Esophagus squamous epithelium (tissue), 5 donors: ENCODE measurements at regions not wholly inside any gene's neighbourhood (a gene's known extent, or its start where the extent isn't known, plus 50 kb on each side); places are given as distances from the start of the nearest gene placed in this dataset.

Source experiments
- DNase-seq: peaks from one replicate; lab custom pipeline; 2025; lab: John Stamatoyannopoulos, UW
- H3K27ac ChIP-seq, 4 donors: fragments of 200-600 bp; sonication (generic); one replicate each; pipeline ENCODE4 v1.5.1; 2016 to 2019; ENCODE audit warnings: mild to moderate bottlenecking in 1 of 4
- H3K27me3 ChIP-seq, 4 donors: fragments of 200-600 bp; sonication (generic); 1 replicate in 3 of 4; 2 replicates in 1 of 4; pipeline versions ENCODE4 v1.5.1 to v1.6.0; 2017 to 2021; ENCODE audit warnings: antibody characterized with exemption in 1 of 4
- H3K36me3 ChIP-seq, 3 donors: fragments of 200-600 bp; sonication (generic); one replicate each; pipeline ENCODE4 v1.5.1; 2016 to 2019
- H3K4me1 ChIP-seq, 3 donors: fragments of 200-600 bp; sonication (generic); one replicate each; pipeline ENCODE4 v1.5.1; 2017 to 2019
- H3K4me3 ChIP-seq, 4 donors: fragments of 200-600 bp; sonication (generic); 1 replicate in 3 of 4; 2 replicates in 1 of 4; pipeline ENCODE4 v1.5.1; 2016 to 2019; ENCODE audit warnings: mild to moderate bottlenecking in 2 of 4, moderate library complexity in 1 of 4
- H3K9me3 ChIP-seq, 3 donors: fragments of 200-600 bp; sonication (generic); one replicate each; pipeline ENCODE4 v1.5.1; 2016 to 2019
- POLR2A ChIP-seq, 4 donors: fragments of 450-650 bp; IDR thresholded peaks; one replicate each; pipeline ENCODE4 v1.6.1; 2017; ENCODE audit warnings: antibody characterized with exemption in 4 of 4, mild to moderate bottlenecking in 4 of 4, moderate library complexity in 3 of 4
- WGBS, 2 donors: methylation state at CpG; one replicate each; pipeline ENCODE4 v1.1.5; 2018; 5-methylcytosine and 5-hydroxymethylcytosine counted together
- intact Hi-C: fragments of 100-400 bp; cut with DNase I; formaldehyde crosslinking; loops from one replicate; pipeline ENCODE4 v1.15.0; 2022
- TF ChIP-seq, protein P1 (sequence below), 6 experiments: fragments of 450-650 bp in 4 of 6; fragments of 200-600 bp in 2 of 6; sonication (generic) in 2 of 6; IDR thresholded peaks; one replicate each; pipeline ENCODE4 v1.5.1; 2016 to 2019; ENCODE audit warnings: antibody characterized with exemption in 6 of 6, mild to moderate bottlenecking in 4 of 6, moderate library complexity in 4 of 6
- donor health status: DM: yes; HTN: yes; CAD: no.

- Histone ChIP-seq H3K4me3 (no peak overlapping the region), H3K4me1 (no peaks in the 10 kb centered on the region), H3K9me3 (peaks cover 0 to 10% (median 0%) of the 10 kb centered on the region in 3 donors), H3K27me3 (no peaks in the 10 kb centered on the region), H3K27ac (no peak overlapping the region), H3K36me3 (no peaks in the 10 kb centered on the region)
- TF ChIP-seq POLR2A (IDR thresholded peaks at IDR 0.05) = no peak
- TF ChIP-seq, protein P1, sequence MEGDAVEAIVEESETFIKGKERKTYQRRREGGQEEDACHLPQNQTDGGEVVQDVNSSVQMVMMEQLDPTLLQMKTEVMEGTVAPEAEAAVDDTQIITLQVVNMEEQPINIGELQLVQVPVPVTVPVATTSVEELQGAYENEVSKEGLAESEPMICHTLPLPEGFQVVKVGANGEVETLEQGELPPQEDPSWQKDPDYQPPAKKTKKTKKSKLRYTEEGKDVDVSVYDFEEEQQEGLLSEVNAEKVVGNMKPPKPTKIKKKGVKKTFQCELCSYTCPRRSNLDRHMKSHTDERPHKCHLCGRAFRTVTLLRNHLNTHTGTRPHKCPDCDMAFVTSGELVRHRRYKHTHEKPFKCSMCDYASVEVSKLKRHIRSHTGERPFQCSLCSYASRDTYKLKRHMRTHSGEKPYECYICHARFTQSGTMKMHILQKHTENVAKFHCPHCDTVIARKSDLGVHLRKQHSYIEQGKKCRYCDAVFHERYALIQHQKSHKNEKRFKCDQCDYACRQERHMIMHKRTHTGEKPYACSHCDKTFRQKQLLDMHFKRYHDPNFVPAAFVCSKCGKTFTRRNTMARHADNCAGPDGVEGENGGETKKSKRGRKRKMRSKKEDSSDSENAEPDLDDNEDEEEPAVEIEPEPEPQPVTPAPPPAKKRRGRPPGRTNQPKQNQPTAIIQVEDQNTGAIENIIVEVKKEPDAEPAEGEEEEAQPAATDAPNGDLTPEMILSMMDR (IDR thresholded peaks at IDR 0.05) = no peak
- no peak for DNase-seq
- intact Hi-C loops = no loop called here
Measured at GRCh38 chr13:69458013-69458412, 649.6 kb upstream of the ATXN8OS start.

GRCh38 chr13:69450245-69450644 lies 657.4 kb upstream of the ATXN8OS start:
- H3K4me3 ChIP-seq = no peak overlapping the region
- H3K27me3 ChIP-seq = no peaks in the 10 kb centered on the region
- no peaks in the 10 kb centered on the region for H3K9me3 ChIP-seq
- intact Hi-C loops = no loop called here
- no peaks in the 10 kb centered on the region for H3K36me3 ChIP-seq
- no peak overlapping the region for H3K27ac ChIP-seq
- no peak for DNase-seq
- no peak for TF ChIP-seq POLR2A (IDR thresholded peaks at IDR 0.05)
- TF ChIP-seq, protein P1 (IDR thresholded peaks at IDR 0.05) = no peak
- H3K4me1 ChIP-seq = no peaks in the 10 kb centered on the region
- 13 to 24% methylated on average over 1 of the region's 1 CpG for WGBS, 2 donors

- TF ChIP-seq, protein P1 (IDR thresholded peaks at IDR 0.05) = no peak
- no peak for TF ChIP-seq POLR2A (IDR thresholded peaks at IDR 0.05)
- Histone ChIP-seq H3K27ac (no peak overlapping the region), H3K4me1 (no peaks in the 10 kb centered on the region), H3K9me3 (peaks cover 0 to 20% (median 7%) of the 10 kb centered on the region in 3 donors), H3K4me3 (no peak overlapping the region), H3K36me3 (no peaks in the 10 kb centered on the region), H3K27me3 (no peaks in the 10 kb centered on the region)
- intact Hi-C loops = no loop called here
- DNase-seq = no peak
Measured at GRCh38 chr13:69425235-69425634, 682.4 kb upstream of the ATXN8OS start.

- Histone ChIP-seq H3K36me3 (no peaks in the 10 kb centered on the region), H3K4me3 (no peak overlapping the region), H3K4me1 (no peaks in the 10 kb centered on the region), H3K27me3 (no peaks in the 10 kb centered on the region), H3K9me3 (peaks cover 0 to 20% (median 15%) of the 10 kb centered on the region in 3 donors), H3K27ac (no peak overlapping the region)
- 67 to 86% methylated on average over 1 of the region's 2 CpGs for WGBS, 2 donors
- DNase-seq = no peak
- intact Hi-C loops = no loop called here
- TF ChIP-seq POLR2A (IDR thresholded peaks at IDR 0.05) = no peak
- TF ChIP-seq, protein P1 (IDR thresholded peaks at IDR 0.05) = no peak
Measured at GRCh38 chr13:69423844-69424243, 683.8 kb upstream of the ATXN8OS start.

DNA sequence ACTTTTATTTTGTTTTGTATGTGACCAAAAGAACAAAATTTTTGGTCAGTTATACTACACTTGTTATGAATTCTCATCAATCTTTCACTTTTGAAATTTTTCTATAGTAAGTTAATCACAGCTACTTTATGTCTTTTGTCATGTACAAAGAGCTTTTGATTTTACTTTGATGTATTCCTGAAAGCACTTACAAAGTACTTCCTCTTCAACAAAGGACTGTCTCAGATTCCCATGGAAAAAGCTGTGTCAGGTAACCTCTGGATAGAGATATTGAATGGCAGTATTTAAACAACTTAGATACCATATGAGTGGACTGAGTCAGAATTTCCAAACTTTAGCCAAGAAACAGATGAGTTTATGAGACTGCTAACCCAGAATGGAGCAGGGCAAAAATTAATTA lies 689.3 kb upstream of the ATXN8OS start:
- no peak overlapping the region for H3K27ac ChIP-seq
- H3K4me1 ChIP-seq = no peaks in the 10 kb centered on the region
- H3K4me3 ChIP-seq = no peak overlapping the region
- intact Hi-C loops = no loop called here
- TF ChIP-seq, protein P1 (IDR thresholded peaks at IDR 0.05) = no peak
- no peak for TF ChIP-seq POLR2A (IDR thresholded peaks at IDR 0.05)
- no peaks in the 10 kb centered on the region for H3K27me3 ChIP-seq
- H3K9me3 ChIP-seq = peaks cover 0 to 8% (median 6%) of the 10 kb centered on the region in 3 donors
- no peaks in the 10 kb centered on the region for H3K36me3 ChIP-seq
- no peak for DNase-seq
